ENCODE measurements at regions not wholly inside any gene's neighbourhood (a gene's known extent, or its start where the extent isn't known, plus 50 kb on each side); places are given as distances from the start of the nearest gene placed in this dataset.

DNA sequence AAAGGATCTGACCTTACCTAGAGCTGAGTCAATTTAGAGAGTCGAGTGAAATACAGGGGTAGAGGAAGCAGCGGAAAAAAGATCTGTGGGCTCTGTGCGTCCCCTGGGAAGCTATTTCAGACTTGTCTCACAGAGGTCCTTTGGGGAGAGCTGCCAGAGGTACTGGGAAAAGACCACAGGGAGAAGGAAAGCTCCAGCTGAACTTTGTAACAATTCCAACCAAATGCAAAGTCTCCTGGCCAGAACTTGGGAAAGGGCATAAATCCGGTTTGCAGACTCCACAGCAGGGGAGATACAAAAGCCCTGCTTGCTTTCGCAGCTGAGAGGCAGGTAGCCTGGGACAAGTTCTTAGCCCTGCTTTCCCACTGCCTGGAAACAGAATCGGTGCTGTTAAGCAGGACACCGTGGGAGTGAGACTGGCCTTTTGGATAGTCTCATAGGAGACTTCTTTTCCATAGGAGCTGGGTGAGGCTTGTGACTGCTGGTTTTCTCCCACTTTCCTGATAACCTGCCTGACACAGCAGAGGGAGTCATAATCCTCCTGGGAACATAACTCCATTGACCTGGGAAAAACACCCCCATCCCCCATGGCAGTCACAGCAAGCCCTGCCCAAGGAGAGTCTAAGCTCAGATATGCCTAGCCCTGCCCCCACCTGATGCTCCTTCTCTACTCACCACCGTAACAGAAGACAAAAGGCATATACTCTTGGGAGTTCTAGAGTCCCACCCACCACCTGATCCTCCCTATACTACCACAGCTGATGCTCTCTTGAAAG, 926.2 kb downstream of the KCNMA1 start:
- no peak for TF ChIP-seq EZH2 (IDR thresholded peaks at IDR 0.05; ENCODE audit: low read length, missing control alignments)
- TF ChIP-seq, protein P1, sequence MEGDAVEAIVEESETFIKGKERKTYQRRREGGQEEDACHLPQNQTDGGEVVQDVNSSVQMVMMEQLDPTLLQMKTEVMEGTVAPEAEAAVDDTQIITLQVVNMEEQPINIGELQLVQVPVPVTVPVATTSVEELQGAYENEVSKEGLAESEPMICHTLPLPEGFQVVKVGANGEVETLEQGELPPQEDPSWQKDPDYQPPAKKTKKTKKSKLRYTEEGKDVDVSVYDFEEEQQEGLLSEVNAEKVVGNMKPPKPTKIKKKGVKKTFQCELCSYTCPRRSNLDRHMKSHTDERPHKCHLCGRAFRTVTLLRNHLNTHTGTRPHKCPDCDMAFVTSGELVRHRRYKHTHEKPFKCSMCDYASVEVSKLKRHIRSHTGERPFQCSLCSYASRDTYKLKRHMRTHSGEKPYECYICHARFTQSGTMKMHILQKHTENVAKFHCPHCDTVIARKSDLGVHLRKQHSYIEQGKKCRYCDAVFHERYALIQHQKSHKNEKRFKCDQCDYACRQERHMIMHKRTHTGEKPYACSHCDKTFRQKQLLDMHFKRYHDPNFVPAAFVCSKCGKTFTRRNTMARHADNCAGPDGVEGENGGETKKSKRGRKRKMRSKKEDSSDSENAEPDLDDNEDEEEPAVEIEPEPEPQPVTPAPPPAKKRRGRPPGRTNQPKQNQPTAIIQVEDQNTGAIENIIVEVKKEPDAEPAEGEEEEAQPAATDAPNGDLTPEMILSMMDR (conservative IDR thresholded peaks at IDR 0.05 in 1 of 2, IDR thresholded peaks at IDR 0.05 in 1 of 2; ENCODE audit: low read depth in 1 of 2, low read length in 2 of 2) = no peak
